Activated CD8-positive, alpha-beta memory T cell treated with anti-CD3 and anti-CD28 coated beads for 36 hours (primary cell): ENCODE measurements at regions not wholly inside any gene's neighbourhood (a gene's known extent, or its start where the extent isn't known, plus 50 kb on each side); places are given as distances from the start of the nearest gene placed in this dataset.

Experiments used
- CTCF ChIA-PET: fragments of 350-600 bp; sonication (Branson Sonifier 250); formaldehyde crosslinking; loops from one replicate; lab custom pipeline; 2021; ENCODE audit warnings: antibody characterized with exemption; lab: Charles Lee
- POLR2A ChIA-PET: fragments of 350-600 bp; sonication (Branson Sonifier 250); formaldehyde crosslinking; loops from one replicate; lab custom pipeline; 2021; ENCODE audit warnings: antibody characterized with exemption; lab: Charles Lee

GRCh38 chr3:71917545-71917944 is 132.6 kb upstream of the PROK2 start:
- ChIA-PET POLR2A (no interaction called here), CTCF (interaction anchor here (0.7 kb wide), 2 partner anchors 57 to 145 kb away, joined by 3 to 4 read pairs; no protein-coding TSS in a partner anchor)

- POLR2A ChIA-PET, result no interaction called here
- CTCF ChIA-PET, result no interaction called here
These were observed 131.9 kb upstream of the PROK2 start for GRCh38 chr3:71916747-71917369.

- POLR2A ChIA-PET, result no interaction called here
- CTCF ChIA-PET, result no interaction called here
These were observed 128.0 kb upstream of the PROK2 start for GRCh38 chr3:71912839-71913495.

- POLR2A ChIA-PET, result no interaction called here
These were observed 125.2 kb upstream of the PROK2 start for GRCh38 chr3:71910108-71910507.

GRCh38 chr3:71907996-71908395 is 123.0 kb upstream of the PROK2 start:
- ChIA-PET POLR2A (no interaction called here), CTCF (interaction anchor here (1.2 kb wide), 1 partner anchor 23 kb away, joined by 3 read pairs; no protein-coding TSS in a partner anchor)

More at GRCh38 chr3:71910108-71910507, 125.2 kb upstream of the PROK2 start:
- CTCF ChIA-PET, result interaction anchor here (1.6 kb wide), 1 partner anchor 17 kb away, joined by 3 read pairs; no protein-coding TSS in a partner anchor

GRCh38 chr3:71906976-71907375 is 122.0 kb upstream of the PROK2 start:
- ChIA-PET POLR2A (no interaction called here), CTCF (no interaction called here)

GRCh38 chr3:71905426-71905825 is 120.5 kb upstream of the PROK2 start:
- POLR2A ChIA-PET, result no interaction called here
- CTCF ChIA-PET, result interaction anchor here (0.7 kb wide), 1 partner anchor 19 kb away, joined by 3 read pairs; no protein-coding TSS in a partner anchor

GRCh38 chr3:71903936-71904335 is 119.0 kb upstream of the PROK2 start:
- ChIA-PET CTCF (no interaction called here), POLR2A (no interaction called here)

GRCh38 chr3:71903112-71903495 is 118.2 kb upstream of the PROK2 start:
- POLR2A ChIA-PET, result no interaction called here

GRCh38 chr3:71902258-71903111 is 117.5 kb upstream of the PROK2 start:
- CTCF ChIA-PET, result interaction anchor here (1.1 kb wide), 1 partner anchor 27 kb away, joined by 3 read pairs; no protein-coding TSS in a partner anchor
- POLR2A ChIA-PET, result no interaction called here

More at GRCh38 chr3:71903112-71903495, 118.2 kb upstream of the PROK2 start:
- CTCF ChIA-PET, result interaction anchor here (0.6 to 1.1 kb wide), 2 partner anchors 27 to 930 kb away, joined by 3 read pairs; no protein-coding TSS in a partner anchor

- CTCF ChIA-PET, result no interaction called here
- POLR2A ChIA-PET, result no interaction called here
These were observed 116.7 kb upstream of the PROK2 start for GRCh38 chr3:71901645-71902044.

- POLR2A ChIA-PET, result no interaction called here
- CTCF ChIA-PET, result interaction anchor here (0.7 kb wide), 1 partner anchor 44 kb away, joined by 3 read pairs; no protein-coding TSS in a partner anchor
These were observed 115.1 kb upstream of the PROK2 start for GRCh38 chr3:71900057-71900456.

- CTCF ChIA-PET, result no interaction called here
- POLR2A ChIA-PET, result no interaction called here
These were observed 111.8 kb upstream of the PROK2 start for GRCh38 chr3:71896751-71897150.

GRCh38 chr3:71893702-71894479 is 108.9 kb upstream of the PROK2 start:
- POLR2A ChIA-PET, result no interaction called here
- CTCF ChIA-PET, result no interaction called here

GRCh38 chr3:71893122-71893521 is 108.2 kb upstream of the PROK2 start:
- CTCF ChIA-PET, result no interaction called here
- POLR2A ChIA-PET, result no interaction called here

GRCh38 chr3:71891483-71891882 is 106.5 kb upstream of the PROK2 start:
- CTCF ChIA-PET, result interaction anchor here (1.0 kb wide), 1 partner anchor 16 kb away, joined by 3 read pairs; no protein-coding TSS in a partner anchor
- POLR2A ChIA-PET, result no interaction called here

- CTCF ChIA-PET, result interaction anchor here (0.5 to 1.0 kb wide), 2 partner anchors 15 to 526 kb away, joined by 3 read pairs; no protein-coding TSS in a partner anchor
- POLR2A ChIA-PET, result no interaction called here
These were observed 105.5 kb upstream of the PROK2 start for GRCh38 chr3:71890356-71890931.

- CTCF ChIA-PET, result interaction anchor here (1.2 kb wide), 1 partner anchor 12 kb away, joined by 5 read pairs; no protein-coding TSS in a partner anchor
- POLR2A ChIA-PET, result no interaction called here
These were observed 102.3 kb upstream of the PROK2 start for GRCh38 chr3:71887256-71887655.
